ENCODE measurements at regions not wholly inside any gene's neighbourhood (a gene's known extent, or its start where the extent isn't known, plus 50 kb on each side); places are given as distances from the start of the nearest gene placed in this dataset.
"Not testable (repeated sequence)": the region's sequence is repeated elsewhere in the genome, so short reads cannot be mapped to it uniquely, and the experiment has no call there.

- ChIA-PET CTCF (no interaction called here), POLR2A (no interaction called here)
- Histone ChIP-seq H3K27me3 (replicated peaks; ENCODE audit: control insufficient read depth, insufficient read depth, low read length) (no peaks in the 10 kb centered on the region), H3K9me3 (no peaks in the 10 kb centered on the region), H3K4me3 (ENCODE audit: low read depth, low read length) (no peak overlapping the region), H3K36me3 (ENCODE audit: control insufficient read depth, insufficient read depth, low read length) (no peaks in the 10 kb centered on the region), H3K4me1 (no peaks in the 10 kb centered on the region)
- intact Hi-C loops (cut with micrococcal nuclease; ENCODE audit: unreplicated experiment) = no loop called here
- no peaks in the 10 kb centered on the region for H3K27me3 Mint-ChIP-seq (ENCODE audit: insufficient read depth, unreplicated experiment)
- H3K36me3 Mint-ChIP-seq (ENCODE audit: insufficient read depth, unreplicated experiment) = no peaks in the 10 kb centered on the region
- H3K4me1 Mint-ChIP-seq (ENCODE audit: low read depth, unreplicated experiment) = no peaks in the 10 kb centered on the region
- no TSS peak for BruUV-seq (replicated peaks)
- DNase-seq = no peak
- no peaks in the 10 kb centered on the region for H3K9me3 Mint-ChIP-seq (ENCODE audit: unreplicated experiment)
- H3K27ac Mint-ChIP-seq (ENCODE audit: unreplicated experiment) = no peak overlapping the region
- TF ChIP-seq CTCF (IDR thresholded peaks at IDR 0.05; ENCODE audit: insufficient read depth in 1 of 2, low read depth in 1 of 2, low read length in 1 of 2, severe bottlenecking in 1 of 2, unreplicated experiment in 1 of 2) = no peak
- no peak overlapping the region for H3K4me3 Mint-ChIP-seq (ENCODE audit: unreplicated experiment)
Measured at GRCh38 chr6:168799067-168799466, 358.1 kb downstream of the SMOC2 start.

GRCh38 chr6:168796106-168796505 is 355.1 kb downstream of the SMOC2 start:
- intact Hi-C loops (cut with micrococcal nuclease; ENCODE audit: unreplicated experiment) = no loop called here
- H3K9me3 Mint-ChIP-seq (ENCODE audit: unreplicated experiment) = no peaks in the 10 kb centered on the region
- no peaks in the 10 kb centered on the region for H3K4me1 ChIP-seq
- no peak overlapping the region for H3K4me3 ChIP-seq (ENCODE audit: low read depth, low read length)
- no TSS peak for BruUV-seq (replicated peaks)
- H3K27me3 Mint-ChIP-seq (ENCODE audit: insufficient read depth, unreplicated experiment) = no peaks in the 10 kb centered on the region
- no peak for TF ChIP-seq CTCF (IDR thresholded peaks at IDR 0.05; ENCODE audit: insufficient read depth in 1 of 2, low read depth in 1 of 2, low read length in 1 of 2, severe bottlenecking in 1 of 2, unreplicated experiment in 1 of 2)
- H3K36me3 ChIP-seq (ENCODE audit: control insufficient read depth, insufficient read depth, low read length) = no peaks in the 10 kb centered on the region
- H3K9me3 ChIP-seq = no peaks in the 10 kb centered on the region
- ChIA-PET CTCF (no interaction called here), POLR2A (no interaction called here)
- no peaks in the 10 kb centered on the region for H3K27me3 ChIP-seq (replicated peaks; ENCODE audit: control insufficient read depth, insufficient read depth, low read length)
- no peak overlapping the region for H3K27ac Mint-ChIP-seq (ENCODE audit: unreplicated experiment)
- H3K4me3 Mint-ChIP-seq (ENCODE audit: unreplicated experiment) = no peak overlapping the region
- H3K4me1 Mint-ChIP-seq (ENCODE audit: low read depth, unreplicated experiment) = no peaks in the 10 kb centered on the region
- no peak for DNase-seq
- H3K36me3 Mint-ChIP-seq (ENCODE audit: insufficient read depth, unreplicated experiment) = no peaks in the 10 kb centered on the region

- intact Hi-C loops (cut with micrococcal nuclease; ENCODE audit: unreplicated experiment); DNase-seq; H3K27me3 ChIP-seq (replicated peaks; ENCODE audit: control insufficient read depth, insufficient read depth, low read length); CTCF ChIA-PET; H3K4me1 ChIP-seq; BruUV-seq (replicated peaks); H3K4me1 Mint-ChIP-seq (ENCODE audit: low read depth, unreplicated experiment); H3K4me3 ChIP-seq (ENCODE audit: low read depth, low read length); H3K9me3 ChIP-seq; H3K27me3 Mint-ChIP-seq (ENCODE audit: insufficient read depth, unreplicated experiment); H3K36me3 ChIP-seq (ENCODE audit: control insufficient read depth, insufficient read depth, low read length); POLR2A ChIA-PET; H3K4me3 Mint-ChIP-seq (ENCODE audit: unreplicated experiment); H3K36me3 Mint-ChIP-seq (ENCODE audit: insufficient read depth, unreplicated experiment); H3K27ac Mint-ChIP-seq (ENCODE audit: unreplicated experiment); H3K9me3 Mint-ChIP-seq (ENCODE audit: unreplicated experiment): not testable (repeated sequence)
Measured at GRCh38 chr6:168795611-168796010, 354.6 kb downstream of the SMOC2 start.

- Histone ChIP-seq H3K9me3 (no peaks in the 10 kb centered on the region), H3K27me3 (replicated peaks; ENCODE audit: control insufficient read depth, insufficient read depth, low read length) (no peaks in the 10 kb centered on the region), H3K4me3 (ENCODE audit: low read depth, low read length) (no peak overlapping the region), H3K36me3 (ENCODE audit: control insufficient read depth, insufficient read depth, low read length) (no peaks in the 10 kb centered on the region), H3K4me1 (no peaks in the 10 kb centered on the region)
- Mint-ChIP-seq H3K36me3 (ENCODE audit: insufficient read depth, unreplicated experiment) (no peaks in the 10 kb centered on the region), H3K9me3 (ENCODE audit: unreplicated experiment) (no peaks in the 10 kb centered on the region), H3K27me3 (ENCODE audit: insufficient read depth, unreplicated experiment) (no peaks in the 10 kb centered on the region), H3K4me1 (ENCODE audit: low read depth, unreplicated experiment) (no peaks in the 10 kb centered on the region), H3K4me3 (ENCODE audit: unreplicated experiment) (no peak overlapping the region), H3K27ac (ENCODE audit: unreplicated experiment) (no peak overlapping the region)
- no peak for TF ChIP-seq CTCF (IDR thresholded peaks at IDR 0.05; ENCODE audit: insufficient read depth in 1 of 2, low read depth in 1 of 2, low read length in 1 of 2, severe bottlenecking in 1 of 2, unreplicated experiment in 1 of 2)
- ChIA-PET CTCF (no interaction called here), POLR2A (no interaction called here)
- no TSS peak for BruUV-seq (replicated peaks)
- intact Hi-C loops (cut with micrococcal nuclease; ENCODE audit: unreplicated experiment) = no loop called here
- DNase-seq = no peak
Measured at GRCh38 chr6:168794491-168794890, 353.5 kb downstream of the SMOC2 start.
